Common myeloid progenitor, CD34-positive (primary cell): ENCODE measurements at regions not wholly inside any gene's neighbourhood (a gene's known extent, or its start where the extent isn't known, plus 50 kb on each side); places are given as distances from the start of the nearest gene placed in this dataset.

Experiments used
- CTCF ChIA-PET: fragments of 350-600 bp; sonication (Branson Sonifier 250); formaldehyde crosslinking; loops from one replicate; lab custom pipeline; 2021; ENCODE audit warnings: antibody characterized with exemption; lab: Charles Lee
- POLR2A ChIA-PET: fragments of 350-600 bp; sonication (Branson Sonifier 250); formaldehyde crosslinking; loops from one replicate; lab custom pipeline; 2021; ENCODE audit warnings: antibody characterized with exemption; lab: Charles Lee
- DNase-seq, 3 donors: peaks; one replicate each; pipeline versions ENCODE4 v3.0.0 to v3.0.0-alpha.2; 2013
- H3K27ac ChIP-seq, 2 experiments: 1 replicate in 1 of 2; 2 replicates in 1 of 2; pipeline ENCODE4 v1.7.0; 2013; ENCODE audit warnings: inconsistent platforms in 2 of 2, low read length in 2 of 2, mild to moderate bottlenecking in 2 of 2, low read depth in 1 of 2, moderate library complexity in 1 of 2; ENCODE audit not compliant: severe bottlenecking in 2 of 2, insufficient read depth in 1 of 2, poor library complexity in 1 of 2
- H3K27me3 ChIP-seq, 5 experiments: replicated peaks in 2 of 5; 1 replicate in 3 of 5; 2 replicates in 2 of 5; pipeline versions ENCODE4 v1.6.1 to v1.7.0; 2013; ENCODE audit warnings: low read length in 4 of 5, mild to moderate bottlenecking in 2 of 5, moderate library complexity in 2 of 5, inconsistent platforms in 1 of 5; ENCODE audit not compliant: insufficient read depth in 5 of 5, control insufficient read depth in 4 of 5
- H3K36me3 ChIP-seq, 4 experiments: 1 replicate in 2 of 4; 2 replicates in 2 of 4; pipeline versions ENCODE4 v1.6.1 to v1.7.0; 2013; ENCODE audit warnings: low read length in 3 of 4, control low read depth in 1 of 4, mild to moderate bottlenecking in 1 of 4; ENCODE audit not compliant: control insufficient read depth in 4 of 4, insufficient read depth in 4 of 4
- H3K4me1 ChIP-seq, 4 experiments: 1 replicate in 3 of 4; 2 replicates in 1 of 4; pipeline versions ENCODE4 v1.6.1 to v1.7.1; 2013; ENCODE audit warnings: low read length in 3 of 4, mild to moderate bottlenecking in 3 of 4, control low read depth in 1 of 4, inconsistent platforms in 1 of 4, moderate library complexity in 1 of 4; ENCODE audit not compliant: control insufficient read depth in 4 of 4, insufficient read depth in 4 of 4; ENCODE audit errors: control extremely low read depth in 1 of 4
- H3K4me3 ChIP-seq, 7 experiments: 1 replicate in 4 of 7; 2 replicates in 3 of 7; pipeline versions ENCODE4 v1.5.1 to v1.7.0; 2013; ENCODE audit warnings: mild to moderate bottlenecking in 7 of 7, low read length in 6 of 7, moderate library complexity in 6 of 7, inconsistent platforms in 2 of 7, low read depth in 2 of 7, control low read depth in 1 of 7; ENCODE audit not compliant: insufficient read depth in 4 of 7, control insufficient read depth in 1 of 7; ENCODE audit errors: extremely low read depth in 1 of 7
- H3K9me3 ChIP-seq, 5 experiments: 1 replicate in 4 of 5; 2 replicates in 1 of 5; pipeline versions ENCODE4 v1.6.1 to v1.7.1; 2013; ENCODE audit warnings: low read length in 4 of 5, mild to moderate bottlenecking in 2 of 5, inconsistent platforms in 1 of 5, low read depth in 1 of 5, moderate library complexity in 1 of 5; ENCODE audit not compliant: control insufficient read depth in 4 of 5, insufficient read depth in 2 of 5; ENCODE audit errors: control extremely low read depth in 1 of 5
- WGBS: methylation state at CpG from one replicate; pipeline ENCODE4 v1.1.5; 2013; ENCODE audit not compliant: insufficient coverage; 5-methylcytosine and 5-hydroxymethylcytosine counted together

DNA sequence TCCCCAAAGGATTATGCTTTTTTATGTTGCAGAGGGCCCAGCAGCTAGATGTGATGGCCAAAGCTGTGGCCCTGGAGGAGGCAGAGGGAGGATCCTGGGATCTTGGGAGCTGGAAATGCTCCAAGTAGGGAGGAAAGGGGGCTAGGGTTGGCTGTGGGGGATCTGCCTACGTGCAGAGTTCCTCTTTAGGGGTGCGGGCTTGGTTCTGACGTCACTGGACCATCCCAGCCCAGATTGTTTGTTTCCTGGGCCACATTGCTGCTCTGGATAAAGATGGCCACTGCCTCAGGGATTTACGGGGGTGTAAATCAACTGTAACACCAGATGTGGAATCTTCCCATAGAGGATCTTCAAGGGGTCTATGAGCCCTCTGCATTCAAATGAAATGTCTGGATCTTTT is 110.3 kb upstream of the SYT13 start:
- ChIA-PET POLR2A (interaction anchor here (0.8 kb wide), 1 partner anchor 13 kb away, joined by 3 read pairs; no protein-coding TSS in a partner anchor), CTCF (no interaction called here)
- Histone ChIP-seq H3K4me3 (no peak overlapping the region), H3K4me1 (no peaks in the 10 kb centered on the region), H3K27me3 (peaks cover 0 to 28% (median 26%) of the 10 kb centered on the region in 5 experiments), H3K27ac (no peak overlapping the region), H3K9me3 (no peaks in the 10 kb centered on the region), H3K36me3 (no peaks in the 10 kb centered on the region)
- 73% methylated on average over 4 of the region's 4 CpGs for WGBS
- DNase-seq: no peak

DNA sequence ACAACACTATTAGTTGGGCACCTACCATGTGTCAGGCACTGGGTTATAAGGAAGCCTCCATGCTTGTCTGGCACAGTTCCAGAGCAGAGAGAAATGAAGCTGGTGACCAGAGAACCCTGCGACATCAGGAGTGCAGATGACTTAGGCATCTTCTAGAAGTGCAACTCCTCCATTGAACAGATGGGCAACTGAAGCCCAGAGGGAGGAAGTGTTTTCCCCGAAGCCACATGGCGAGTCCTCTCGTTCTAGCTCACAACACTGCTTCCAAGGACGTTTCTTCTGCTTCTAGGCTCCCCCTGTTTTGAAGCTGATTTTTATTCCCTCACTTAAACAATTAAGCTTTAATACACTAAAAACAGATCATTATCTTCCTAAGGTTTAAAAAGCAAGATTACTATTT is 109.8 kb upstream of the SYT13 start:
- no peak overlapping the region for H3K27ac ChIP-seq
- no peaks in the 10 kb centered on the region for H3K9me3 ChIP-seq
- no peak overlapping the region for H3K4me3 ChIP-seq
- peaks cover 0 to 29% (median 25%) of the 10 kb centered on the region in 5 experiments for H3K27me3 ChIP-seq
- WGBS: 63% methylated on average over 5 of the region's 5 CpGs
- POLR2A ChIA-PET: interaction anchor here (0.8 kb wide), 1 partner anchor 12 kb away, joined by 3 read pairs; no protein-coding TSS in a partner anchor
- no peaks in the 10 kb centered on the region for H3K36me3 ChIP-seq
- no peak for DNase-seq
- H3K4me1 ChIP-seq: no peaks in the 10 kb centered on the region
- CTCF ChIA-PET: no interaction called here

DNA sequence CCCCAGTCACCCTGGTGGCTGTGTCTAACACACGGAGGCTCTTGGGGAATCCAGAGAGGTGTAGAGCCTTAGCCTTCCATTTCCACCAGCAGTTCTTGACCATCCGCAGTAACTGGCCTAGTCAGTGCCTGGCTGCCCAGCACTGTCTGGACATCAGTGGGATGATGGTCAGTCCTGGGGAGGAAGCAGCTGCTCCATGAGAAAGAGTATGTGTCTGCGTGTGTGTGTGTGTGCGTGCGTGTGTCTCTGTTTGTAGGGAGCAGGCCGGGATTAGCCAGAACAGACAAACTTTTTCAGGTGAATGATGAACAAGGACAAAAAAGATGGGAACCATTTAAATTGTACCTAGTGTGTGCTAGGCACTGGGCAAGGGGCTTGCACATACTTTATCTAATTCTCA is 109.3 kb upstream of the SYT13 start:
- POLR2A ChIA-PET: no interaction called here
- WGBS: 86% methylated on average over 4 of the region's 6 CpGs
- Histone ChIP-seq H3K4me3 (no peak overlapping the region), H3K4me1 (no peaks in the 10 kb centered on the region), H3K27me3 (peaks cover 0 to 29% (median 26%) of the 10 kb centered on the region in 5 experiments), H3K27ac (no peak overlapping the region), H3K9me3 (no peaks in the 10 kb centered on the region), H3K36me3 (no peaks in the 10 kb centered on the region)
- CTCF ChIA-PET: no interaction called here
- DNase-seq: no peak

DNA sequence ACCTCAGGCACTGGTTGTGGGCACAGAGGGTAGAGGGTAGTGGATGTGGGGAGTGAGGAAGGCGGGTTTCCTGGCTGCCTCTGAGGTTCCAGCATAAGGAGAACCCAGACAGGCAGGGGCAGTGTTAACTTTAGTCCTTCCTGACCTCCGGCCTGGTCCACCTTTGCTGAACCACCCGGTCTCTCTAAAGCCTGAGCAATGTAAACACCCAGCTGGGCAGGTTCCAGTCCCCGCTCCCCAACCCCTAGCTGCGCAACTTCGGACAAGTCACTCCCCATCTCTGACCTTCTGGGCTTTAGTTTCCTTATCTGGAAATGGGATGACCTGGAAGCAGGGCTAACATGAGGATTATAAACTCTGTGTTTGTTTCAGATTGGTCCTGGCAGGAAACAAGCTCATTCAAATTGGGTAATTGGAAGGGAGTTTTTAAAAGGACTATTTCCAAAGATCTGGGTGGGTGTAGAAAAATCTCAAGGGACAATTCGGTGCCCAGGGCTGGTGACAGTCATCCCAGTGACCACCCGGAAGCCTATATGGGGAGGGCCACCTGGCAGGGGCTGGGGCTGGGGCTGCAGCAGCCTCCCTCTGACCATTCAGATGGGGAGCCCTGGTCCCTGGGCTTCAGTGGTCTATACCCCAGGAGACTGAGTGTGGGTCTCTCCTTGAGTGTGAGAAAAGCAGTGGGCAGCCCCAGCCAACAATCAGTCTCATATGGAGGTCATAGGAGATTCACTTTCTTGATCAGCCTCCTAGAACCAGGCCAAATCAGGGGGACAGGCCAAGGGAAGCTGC is 108.3 kb upstream of the SYT13 start:
- ChIA-PET POLR2A (no interaction called here), CTCF (interaction anchor here (0.9 kb wide), 1 partner anchor 23 kb away, joined by 3 read pairs; no protein-coding TSS in a partner anchor)
- Histone ChIP-seq H3K4me3 (no peak overlapping the region), H3K4me1 (no peaks in the 10 kb centered on the region), H3K9me3 (no peaks in the 10 kb centered on the region), H3K27me3 (peaks cover 0 to 28% (median 21%) of the 10 kb centered on the region in 5 experiments), H3K36me3 (no peaks in the 10 kb centered on the region), H3K27ac (no peak overlapping the region)
- 87% methylated on average over 5 of the region's 8 CpGs for WGBS
- DNase-seq: no peak

DNA sequence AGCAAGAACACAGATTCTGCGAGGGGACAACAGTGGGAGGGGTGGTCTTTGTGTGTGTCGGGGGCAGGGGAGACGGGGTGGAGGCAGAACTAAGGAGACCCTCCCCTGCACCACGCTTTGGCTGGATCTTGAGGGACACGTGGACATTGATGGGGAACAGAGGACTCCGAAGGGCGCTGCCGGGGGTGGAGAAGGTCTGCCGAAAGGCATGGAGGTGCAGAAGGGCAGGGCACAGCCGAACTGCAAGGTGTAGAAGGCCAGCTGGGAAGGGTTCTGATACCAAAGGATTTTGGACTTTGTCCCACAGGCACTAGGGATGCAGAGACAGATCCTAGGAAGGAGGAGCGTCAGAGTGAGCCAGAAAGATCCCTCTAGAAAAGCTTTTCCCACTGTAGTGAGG is 107.7 kb upstream of the SYT13 start:
- no peak for DNase-seq
- no peaks in the 10 kb centered on the region for H3K4me1 ChIP-seq
- H3K36me3 ChIP-seq: no peaks in the 10 kb centered on the region
- CTCF ChIA-PET: interaction anchor here (0.9 to 1.0 kb wide), 2 partner anchors 22 to 23 kb away, joined by 3 to 4 read pairs; no protein-coding TSS in a partner anchor
- no peak overlapping the region for H3K27ac ChIP-seq
- no peaks in the 10 kb centered on the region for H3K9me3 ChIP-seq
- peaks cover 0 to 28% (median 23%) of the 10 kb centered on the region in 5 experiments for H3K27me3 ChIP-seq
- no peak overlapping the region for H3K4me3 ChIP-seq
- POLR2A ChIA-PET: no interaction called here
- 93% methylated on average over 11 of the region's 11 CpGs for WGBS

DNA sequence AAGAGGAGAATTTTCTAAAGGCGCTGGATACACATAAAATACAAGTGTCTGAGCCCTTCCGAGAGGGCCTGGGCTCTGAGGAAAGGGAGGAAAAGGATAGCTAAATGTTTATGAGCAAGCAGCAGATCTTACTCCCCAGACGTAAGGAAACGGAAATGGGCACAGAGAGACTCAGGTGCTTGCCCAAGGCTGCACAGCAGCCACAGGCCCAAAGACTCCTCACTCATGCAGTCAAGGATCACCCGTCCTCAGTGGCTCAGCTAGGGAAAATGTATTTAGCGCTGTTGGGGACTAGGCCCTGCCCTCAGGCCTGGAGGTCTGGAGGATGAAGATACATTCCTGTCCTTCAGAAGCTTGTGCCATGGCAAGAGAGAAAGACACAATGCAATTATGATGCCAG is 107.2 kb upstream of the SYT13 start:
- Histone ChIP-seq H3K27ac (no peak overlapping the region), H3K4me1 (no peaks in the 10 kb centered on the region), H3K4me3 (no peak overlapping the region), H3K9me3 (no peaks in the 10 kb centered on the region), H3K36me3 (no peaks in the 10 kb centered on the region), H3K27me3 (peaks cover 0 to 30% (median 23%) of the 10 kb centered on the region in 5 experiments)
- no peak for DNase-seq
- POLR2A ChIA-PET: no interaction called here
- 81% methylated on average over 6 of the region's 6 CpGs for WGBS
- CTCF ChIA-PET: interaction anchor here (0.6 to 1.0 kb wide), 2 partner anchors 21 to 141 kb away, joined by 3 to 4 read pairs; no protein-coding TSS in a partner anchor

DNA sequence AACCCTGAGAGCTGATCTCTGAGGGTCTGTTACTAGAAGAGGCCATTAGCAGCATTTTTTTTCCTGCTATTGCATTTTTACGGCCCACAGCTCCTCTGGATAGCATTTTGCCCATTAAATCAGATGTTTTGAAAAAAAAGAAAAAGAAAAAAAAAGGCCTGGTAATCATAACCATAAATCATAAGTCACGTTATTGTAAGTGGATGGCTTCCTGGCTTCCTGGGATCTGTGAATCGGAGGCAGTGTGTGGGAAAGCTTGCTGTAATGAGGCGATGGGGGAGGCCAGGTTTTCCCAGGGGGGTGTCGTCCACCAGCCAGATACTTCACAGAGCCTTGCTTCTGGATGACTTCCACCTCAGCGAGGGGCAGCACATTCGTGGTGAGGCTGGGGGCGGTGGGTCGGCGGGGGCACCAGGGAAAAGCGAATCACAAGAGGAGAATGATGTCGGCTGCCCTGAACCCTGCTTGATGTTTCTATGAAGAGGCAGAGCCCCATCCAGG is 106.5 kb upstream of the SYT13 start:
- Histone ChIP-seq H3K27ac (no peak overlapping the region), H3K36me3 (no peaks in the 10 kb centered on the region), H3K4me1 (no peaks in the 10 kb centered on the region), H3K4me3 (no peak overlapping the region), H3K9me3 (no peaks in the 10 kb centered on the region), H3K27me3 (peaks cover 0 to 37% (median 25%) of the 10 kb centered on the region in 5 experiments)
- WGBS: 88% methylated on average over 8 of the region's 12 CpGs
- CTCF ChIA-PET: no interaction called here
- POLR2A ChIA-PET: no interaction called here
- no peak for DNase-seq
